DOHH2 (cell line): ENCODE measurements at regions not wholly inside any gene's neighbourhood (a gene's known extent, or its start where the extent isn't known, plus 50 kb on each side); places are given as distances from the start of the nearest gene placed in this dataset.

Source experiments
- CTCF ChIP-seq: fragments of 200-600 bp; sonication (generic); IDR thresholded peaks from one replicate; pipeline ENCODE4 v1.5.1; 2014; ENCODE audit warnings: antibody characterized with exemption, mild to moderate bottlenecking, low read depth, low read length; ENCODE audit not compliant: poor library complexity, severe bottlenecking
- EZH2phosphoT487 ChIP-seq: fragments of 200-600 bp; sonication (generic); IDR thresholded peaks from 2 replicates; pipeline ENCODE4 v1.6.1; 2017; ENCODE audit warnings: borderline replicate concordance, mild to moderate bottlenecking, antibody characterized with exemption, low read length, moderate library complexity, mixed read lengths

DNA sequence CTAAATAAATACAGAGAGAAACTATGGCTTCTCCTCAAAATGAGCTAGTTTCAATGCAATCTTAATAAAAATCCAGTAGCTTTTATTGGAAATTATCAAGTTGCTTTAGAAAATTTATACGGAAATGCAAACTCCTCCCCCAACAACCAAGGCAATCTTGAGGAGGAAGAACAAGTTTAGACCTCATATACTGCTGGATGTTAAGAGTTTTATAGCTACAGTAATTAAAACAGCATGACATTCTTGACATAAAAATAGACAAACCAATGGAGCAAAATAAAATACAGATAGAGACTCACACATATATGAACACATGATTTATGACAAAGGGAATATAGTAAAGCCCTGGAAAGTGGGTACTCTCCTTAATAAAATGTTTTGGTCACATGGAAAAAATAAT, 368.7 kb downstream of the C12orf75 start:
- TF ChIP-seq CTCF (no peak), EZH2phosphoT487 (no peak)
